ENCODE measurements at regions not wholly inside any gene's neighbourhood (a gene's known extent, or its start where the extent isn't known, plus 50 kb on each side); places are given as distances from the start of the nearest gene placed in this dataset.

DNA sequence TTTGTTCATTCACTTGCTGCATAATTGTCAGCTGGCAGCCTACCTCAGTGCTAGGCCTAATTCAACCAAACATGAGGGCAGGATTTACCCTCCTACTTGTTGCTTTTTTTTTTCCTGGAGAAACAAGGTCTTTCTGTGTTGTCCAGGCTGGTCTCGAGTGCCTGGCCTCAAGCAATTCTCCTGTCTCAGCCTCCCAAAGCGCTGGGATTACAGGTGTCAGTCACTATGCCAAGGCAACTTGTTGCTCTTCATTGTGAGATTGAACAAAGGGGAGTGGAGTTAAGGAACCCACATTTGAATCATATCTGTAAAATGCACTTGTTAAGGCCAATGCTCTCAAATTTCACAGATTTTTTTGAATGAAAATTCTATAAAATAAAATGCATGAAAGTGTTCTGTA is 380.5 kb downstream of the TMEM161B start:
- TF ChIP-seq, protein P1, sequence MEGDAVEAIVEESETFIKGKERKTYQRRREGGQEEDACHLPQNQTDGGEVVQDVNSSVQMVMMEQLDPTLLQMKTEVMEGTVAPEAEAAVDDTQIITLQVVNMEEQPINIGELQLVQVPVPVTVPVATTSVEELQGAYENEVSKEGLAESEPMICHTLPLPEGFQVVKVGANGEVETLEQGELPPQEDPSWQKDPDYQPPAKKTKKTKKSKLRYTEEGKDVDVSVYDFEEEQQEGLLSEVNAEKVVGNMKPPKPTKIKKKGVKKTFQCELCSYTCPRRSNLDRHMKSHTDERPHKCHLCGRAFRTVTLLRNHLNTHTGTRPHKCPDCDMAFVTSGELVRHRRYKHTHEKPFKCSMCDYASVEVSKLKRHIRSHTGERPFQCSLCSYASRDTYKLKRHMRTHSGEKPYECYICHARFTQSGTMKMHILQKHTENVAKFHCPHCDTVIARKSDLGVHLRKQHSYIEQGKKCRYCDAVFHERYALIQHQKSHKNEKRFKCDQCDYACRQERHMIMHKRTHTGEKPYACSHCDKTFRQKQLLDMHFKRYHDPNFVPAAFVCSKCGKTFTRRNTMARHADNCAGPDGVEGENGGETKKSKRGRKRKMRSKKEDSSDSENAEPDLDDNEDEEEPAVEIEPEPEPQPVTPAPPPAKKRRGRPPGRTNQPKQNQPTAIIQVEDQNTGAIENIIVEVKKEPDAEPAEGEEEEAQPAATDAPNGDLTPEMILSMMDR (IDR thresholded peaks at IDR 0.05), result no peak
- no peak for TF ChIP-seq EZH2 (IDR thresholded peaks at IDR 0.05; ENCODE audit: borderline replicate concordance, insufficient read depth, low read depth, low read length, poor library complexity, severe bottlenecking)

Measured in B cell (primary cell).